ENCODE measurements at regions not wholly inside any gene's neighbourhood (a gene's known extent, or its start where the extent isn't known, plus 50 kb on each side); places are given as distances from the start of the nearest gene placed in this dataset.

DNA sequence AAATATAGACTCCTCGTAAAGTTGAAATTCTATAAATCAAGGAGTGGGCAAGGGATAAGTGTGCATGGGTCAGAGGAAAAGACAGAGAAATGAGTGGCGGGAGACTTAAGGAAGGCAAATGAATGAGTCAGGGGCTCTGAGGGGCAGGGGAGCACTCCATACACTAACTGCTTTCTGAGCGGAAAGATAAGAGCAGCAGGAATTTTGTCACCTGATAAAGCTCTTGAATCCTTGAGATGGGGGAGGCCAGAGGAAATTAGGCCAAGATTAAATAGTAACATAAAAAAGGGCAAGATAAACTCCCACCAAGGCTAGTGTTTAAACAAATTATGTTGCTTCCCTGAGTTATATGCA is 191.0 kb upstream of the S1PR3 start:
- Histone ChIP-seq H3K27ac (no peak overlapping the region), H3K27me3 (no peaks in the 10 kb centered on the region), H3K9me3 (no peaks in the 10 kb centered on the region), H3K4me3 (no peak overlapping the region), H3K4me1 (peaks cover 0 to 4% of the 10 kb centered on the region in 2 donors), H3K36me3 (no peaks in the 10 kb centered on the region)
- TF ChIP-seq, protein P1, sequence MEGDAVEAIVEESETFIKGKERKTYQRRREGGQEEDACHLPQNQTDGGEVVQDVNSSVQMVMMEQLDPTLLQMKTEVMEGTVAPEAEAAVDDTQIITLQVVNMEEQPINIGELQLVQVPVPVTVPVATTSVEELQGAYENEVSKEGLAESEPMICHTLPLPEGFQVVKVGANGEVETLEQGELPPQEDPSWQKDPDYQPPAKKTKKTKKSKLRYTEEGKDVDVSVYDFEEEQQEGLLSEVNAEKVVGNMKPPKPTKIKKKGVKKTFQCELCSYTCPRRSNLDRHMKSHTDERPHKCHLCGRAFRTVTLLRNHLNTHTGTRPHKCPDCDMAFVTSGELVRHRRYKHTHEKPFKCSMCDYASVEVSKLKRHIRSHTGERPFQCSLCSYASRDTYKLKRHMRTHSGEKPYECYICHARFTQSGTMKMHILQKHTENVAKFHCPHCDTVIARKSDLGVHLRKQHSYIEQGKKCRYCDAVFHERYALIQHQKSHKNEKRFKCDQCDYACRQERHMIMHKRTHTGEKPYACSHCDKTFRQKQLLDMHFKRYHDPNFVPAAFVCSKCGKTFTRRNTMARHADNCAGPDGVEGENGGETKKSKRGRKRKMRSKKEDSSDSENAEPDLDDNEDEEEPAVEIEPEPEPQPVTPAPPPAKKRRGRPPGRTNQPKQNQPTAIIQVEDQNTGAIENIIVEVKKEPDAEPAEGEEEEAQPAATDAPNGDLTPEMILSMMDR (IDR thresholded peaks at IDR 0.05): no peak
- intact Hi-C loops (cut with DNase I): no loop called here
- DNase-seq (ENCODE audit: low spot score in 2 of 2): no peak

DNA sequence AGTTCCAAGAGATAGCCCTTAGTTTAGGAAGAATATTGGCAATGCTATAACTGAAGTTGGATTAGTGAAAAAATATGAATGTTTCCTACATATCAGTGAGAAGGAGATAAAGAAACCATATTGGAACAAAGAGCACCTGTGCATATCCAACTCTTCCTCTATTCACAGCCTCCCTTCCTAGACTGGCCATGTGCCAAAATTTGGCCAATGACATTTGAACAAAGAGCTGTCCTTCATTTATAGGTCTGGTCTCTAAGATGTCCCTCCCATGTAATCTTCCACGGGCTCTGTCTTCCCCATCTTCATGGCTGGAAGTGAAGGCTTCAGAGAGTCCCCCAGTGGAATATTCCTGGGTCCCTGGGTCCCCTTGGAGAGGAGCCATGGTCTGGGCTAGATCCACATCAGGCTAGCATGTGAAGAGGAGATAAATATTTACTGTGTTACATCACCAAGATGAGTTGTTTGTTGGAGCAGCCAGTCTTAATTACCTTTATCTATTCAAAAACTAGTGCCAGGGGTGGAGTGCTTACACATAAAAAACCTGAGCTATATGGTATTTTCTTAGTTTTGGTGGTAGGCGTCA is 190.0 kb upstream of the S1PR3 start:
- intact Hi-C loops (cut with DNase I): no loop called here
- H3K4me1 ChIP-seq: peaks cover 0 to 4% of the 10 kb centered on the region in 2 donors
- H3K9me3 ChIP-seq: no peaks in the 10 kb centered on the region
- no peak overlapping the region for H3K4me3 ChIP-seq
- no peak for DNase-seq (ENCODE audit: low spot score in 2 of 2)
- TF ChIP-seq, protein P1 (IDR thresholded peaks at IDR 0.05): no peak
- H3K36me3 ChIP-seq: no peaks in the 10 kb centered on the region
- H3K27me3 ChIP-seq: no peaks in the 10 kb centered on the region
- no peak overlapping the region for H3K27ac ChIP-seq

DNA sequence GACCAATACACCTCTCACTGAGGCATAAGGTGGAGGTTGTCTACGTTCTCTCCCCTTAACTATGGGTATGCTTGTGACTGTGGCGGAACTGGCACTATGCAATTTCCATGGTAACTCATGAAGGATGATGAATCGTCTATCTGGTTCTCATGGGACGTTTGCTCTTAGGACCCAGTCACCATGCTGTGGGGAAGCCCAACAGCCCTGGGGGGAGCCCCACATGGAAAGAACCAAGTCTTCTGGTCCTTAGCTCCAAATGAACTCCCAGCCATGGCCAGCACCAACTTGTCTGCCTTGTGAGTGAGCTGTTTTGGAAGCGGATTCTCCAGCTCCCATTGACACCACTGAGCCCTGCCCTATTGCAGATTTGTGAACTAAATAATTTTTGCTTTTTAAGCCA is 188.7 kb upstream of the S1PR3 start:
- intact Hi-C loops (cut with DNase I): no loop called here
- Histone ChIP-seq H3K27me3 (no peaks in the 10 kb centered on the region), H3K9me3 (no peaks in the 10 kb centered on the region)

DNA sequence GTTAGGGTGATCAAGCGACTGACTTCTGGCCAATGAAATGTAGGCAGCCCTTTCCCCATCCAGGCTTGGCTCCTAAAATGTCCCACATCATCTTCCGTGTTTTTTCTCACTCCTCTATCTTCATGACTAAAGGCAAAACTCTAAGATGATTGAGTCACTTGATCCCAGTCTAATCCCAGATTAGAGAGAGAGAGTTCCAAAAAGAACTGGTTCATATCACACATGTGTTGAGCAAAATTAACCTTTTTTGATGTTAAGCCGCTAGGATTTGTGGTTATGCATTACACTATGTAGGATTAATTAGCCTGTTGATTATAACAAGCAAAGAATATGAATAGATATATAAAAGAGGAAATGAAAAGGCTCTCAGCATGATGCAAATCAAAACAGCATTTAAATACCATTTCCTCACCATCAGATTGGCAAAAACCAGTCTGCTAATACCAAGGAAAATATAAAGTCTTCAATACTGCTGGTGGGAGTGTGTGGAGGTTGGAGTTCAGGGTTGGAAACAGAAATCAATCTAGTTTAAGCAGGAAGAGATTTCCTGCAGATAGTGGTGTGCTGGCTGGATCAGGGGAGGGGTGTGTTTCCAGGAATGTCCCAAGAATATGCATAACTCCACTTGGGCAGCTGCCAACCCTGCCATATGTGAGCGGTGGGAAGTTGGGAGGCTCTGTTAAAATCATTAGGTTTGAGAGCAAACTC is 187.6 kb upstream of the S1PR3 start:
- intact Hi-C loops (cut with DNase I): no loop called here
- TF ChIP-seq, protein P1 (IDR thresholded peaks at IDR 0.05): no peak
- DNase-seq (ENCODE audit: low spot score in 2 of 2): no peak
- Histone ChIP-seq H3K36me3 (no peaks in the 10 kb centered on the region), H3K9me3 (no peaks in the 10 kb centered on the region), H3K27ac (no peak overlapping the region), H3K27me3 (no peaks in the 10 kb centered on the region), H3K4me3 (no peak overlapping the region), H3K4me1 (peaks cover 0 to 4% of the 10 kb centered on the region in 2 donors)

More for the DNA sequence above, 188.7 kb upstream of the S1PR3 start:
- Histone ChIP-seq H3K4me3 (no peak overlapping the region), H3K36me3 (no peaks in the 10 kb centered on the region), H3K27ac (no peak overlapping the region), H3K4me1 (peaks cover 0 to 4% of the 10 kb centered on the region in 2 donors)
- DNase-seq (ENCODE audit: low spot score in 2 of 2): no peak
- TF ChIP-seq, protein P1 (IDR thresholded peaks at IDR 0.05): no peak

DNA sequence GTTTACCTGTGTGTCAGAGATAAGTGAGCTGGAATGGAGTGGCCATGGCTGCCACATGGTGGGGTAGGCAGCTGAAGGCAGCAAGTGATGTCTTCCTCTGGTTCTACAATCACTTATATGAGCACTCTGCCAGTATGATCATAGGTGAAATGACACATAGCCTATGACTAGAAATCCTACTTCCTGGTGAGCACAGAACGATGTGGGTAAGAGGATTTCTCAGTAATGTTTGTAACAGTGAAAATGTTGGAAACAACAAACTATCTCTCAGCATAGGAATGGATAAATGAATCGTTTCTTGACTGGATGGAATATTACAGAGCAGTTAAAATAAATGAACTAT is 187.0 kb upstream of the S1PR3 start:
- Histone ChIP-seq H3K36me3 (no peaks in the 10 kb centered on the region), H3K27ac (no peak overlapping the region), H3K9me3 (no peaks in the 10 kb centered on the region), H3K27me3 (no peaks in the 10 kb centered on the region), H3K4me3 (no peak overlapping the region), H3K4me1 (peaks cover 0 to 4% of the 10 kb centered on the region in 2 donors)
- TF ChIP-seq, protein P1 (IDR thresholded peaks at IDR 0.05): no peak
- DNase-seq (ENCODE audit: low spot score in 2 of 2): no peak
- intact Hi-C loops (cut with DNase I): no loop called here
